Osteoblast (primary cell): ENCODE measurements at regions not wholly inside any gene's neighbourhood (a gene's known extent, or its start where the extent isn't known, plus 50 kb on each side); places are given as distances from the start of the nearest gene placed in this dataset.

ENCODE experiments used
- DNase-seq: peaks from one replicate; pipeline ENCODE4 v3.0.0; 2011; ENCODE audit warnings: low spot score, mixed read lengths; ENCODE audit not compliant: insufficient read length; ENCODE audit errors: missing footprints
- H2AFZ ChIP-seq: 2 replicates; pipeline ENCODE4 v1.6.0; 2011; ENCODE audit warnings: mild to moderate bottlenecking, low read length
- H3K27ac ChIP-seq: 2 replicates; pipeline ENCODE4 v1.5.1; 2011; ENCODE audit warnings: mild to moderate bottlenecking, low read depth, low read length, moderate library complexity
- H3K27me3 ChIP-seq: 2 replicates; pipeline ENCODE4 v1.6.0; 2012; ENCODE audit warnings: mild to moderate bottlenecking, control low read depth, inconsistent platforms, low read length, moderate library complexity; ENCODE audit not compliant: insufficient read depth
- H3K36me3 ChIP-seq: 2 replicates; pipeline ENCODE4 v1.5.1; 2011; ENCODE audit warnings: mild to moderate bottlenecking, low read length, control low read depth, moderate library complexity; ENCODE audit not compliant: insufficient read depth
- H3K4me1 ChIP-seq: 2 replicates; pipeline ENCODE4 v1.5.1; 2011; ENCODE audit warnings: mild to moderate bottlenecking, low read length, control low read depth, moderate library complexity; ENCODE audit not compliant: insufficient read depth
- H3K4me2 ChIP-seq: 2 replicates; pipeline ENCODE4 v1.6.0; 2011; ENCODE audit warnings: mild to moderate bottlenecking, low read length; ENCODE audit not compliant: insufficient read depth
- H3K4me3 ChIP-seq: fragments of 200-600 bp; sonication (generic); 3 replicates; pipeline ENCODE4 v1.5.1; 2012; ENCODE audit warnings: mild to moderate bottlenecking, low read length, inconsistent platforms; ENCODE audit not compliant: insufficient read depth
- H3K79me2 ChIP-seq: 2 replicates; pipeline ENCODE4 v1.6.0; 2012; ENCODE audit warnings: mild to moderate bottlenecking, low read length, control low read depth, inconsistent platforms; ENCODE audit not compliant: insufficient read depth
- H3K9me3 ChIP-seq: 2 replicates; pipeline ENCODE4 v1.5.1; 2011; ENCODE audit warnings: low read depth, low read length, control low read depth
- H4K20me1 ChIP-seq: 2 replicates; pipeline ENCODE4 v1.6.0; 2012; ENCODE audit warnings: mild to moderate bottlenecking, low read length, control low read depth; ENCODE audit not compliant: insufficient read depth
- CTCF ChIP-seq: IDR thresholded peaks from 2 replicates; pipeline ENCODE4 v1.5.1; 2011; ENCODE audit warnings: mild to moderate bottlenecking, low read depth, low read length, moderate library complexity; ENCODE audit errors: extremely low read depth

- no peak overlapping the region for H3K4me2 ChIP-seq
- H3K9me3 ChIP-seq = no peaks in the 10 kb centered on the region
- H3K27me3 ChIP-seq = no peaks in the 10 kb centered on the region
- no peak overlapping the region for H3K27ac ChIP-seq
- TF ChIP-seq CTCF = no peak
- DNase-seq = no peak
- H4K20me1 ChIP-seq = no peaks in the 10 kb centered on the region
- H3K4me3 ChIP-seq = no peak overlapping the region
- no peak overlapping the region for H2AFZ ChIP-seq
- H3K36me3 ChIP-seq = no peaks in the 10 kb centered on the region
- no peaks in the 10 kb centered on the region for H3K79me2 ChIP-seq
- no peaks in the 10 kb centered on the region for H3K4me1 ChIP-seq
Measured at GRCh38 chr3:180119567-180119966, 82.8 kb upstream of the PEX5L start.

DNA sequence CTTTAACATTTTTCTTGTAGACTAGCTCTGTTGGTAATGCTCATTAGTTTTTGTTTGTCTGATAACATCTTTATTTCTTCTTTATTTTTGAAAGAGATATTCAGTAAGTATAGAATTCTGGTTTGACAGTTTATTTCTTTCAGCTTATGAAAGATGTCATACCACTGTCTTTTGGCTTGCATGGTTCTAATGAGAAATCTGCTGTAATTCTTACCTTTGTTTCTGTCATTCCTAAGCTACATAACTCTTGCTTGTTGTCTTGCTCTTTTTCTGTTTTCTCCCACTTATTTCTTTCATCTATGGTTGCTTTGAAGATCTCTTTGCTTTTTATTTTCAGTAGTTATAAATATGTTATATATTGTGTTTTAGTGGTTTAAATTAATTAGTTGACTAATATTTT, 87.2 kb upstream of the PEX5L start:
- H3K27ac ChIP-seq = no peak overlapping the region
- H4K20me1 ChIP-seq = no peaks in the 10 kb centered on the region
- no peaks in the 10 kb centered on the region for H3K4me1 ChIP-seq
- DNase-seq = no peak
- no peak overlapping the region for H3K4me3 ChIP-seq
- no peak for TF ChIP-seq CTCF
- H3K9me3 ChIP-seq = no peaks in the 10 kb centered on the region
- H2AFZ ChIP-seq = no peak overlapping the region
- H3K36me3 ChIP-seq = no peaks in the 10 kb centered on the region
- no peak overlapping the region for H3K4me2 ChIP-seq
- H3K79me2 ChIP-seq = no peaks in the 10 kb centered on the region
- H3K27me3 ChIP-seq = no peaks in the 10 kb centered on the region

DNA sequence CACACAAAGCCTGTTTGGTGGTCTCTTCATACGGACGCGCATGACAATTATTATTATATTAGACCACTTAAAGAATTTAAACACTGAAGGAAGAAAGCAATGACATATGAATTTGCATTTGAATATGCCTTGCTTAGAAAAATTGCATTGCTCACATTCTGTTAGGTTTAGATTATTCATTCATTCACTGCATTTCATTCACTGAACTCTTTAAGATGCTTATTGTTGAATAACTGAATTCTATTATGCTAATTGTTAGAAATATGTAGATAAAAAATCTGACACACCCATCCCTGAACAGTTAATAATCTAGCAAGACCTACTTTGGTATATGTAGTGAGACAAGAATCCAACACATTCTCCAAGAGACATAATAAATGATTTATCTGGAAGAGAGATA, 94.4 kb upstream of the PEX5L start:
- TF ChIP-seq CTCF = no peak
- Histone ChIP-seq H4K20me1 (no peaks in the 10 kb centered on the region), H3K27me3 (no peaks in the 10 kb centered on the region), H3K27ac (no peak overlapping the region), H2AFZ (no peak overlapping the region), H3K9me3 (no peaks in the 10 kb centered on the region), H3K79me2 (no peaks in the 10 kb centered on the region), H3K4me2 (no peak overlapping the region), H3K4me1 (no peaks in the 10 kb centered on the region), H3K4me3 (no peak overlapping the region), H3K36me3 (no peaks in the 10 kb centered on the region)
- no peak for DNase-seq

DNA sequence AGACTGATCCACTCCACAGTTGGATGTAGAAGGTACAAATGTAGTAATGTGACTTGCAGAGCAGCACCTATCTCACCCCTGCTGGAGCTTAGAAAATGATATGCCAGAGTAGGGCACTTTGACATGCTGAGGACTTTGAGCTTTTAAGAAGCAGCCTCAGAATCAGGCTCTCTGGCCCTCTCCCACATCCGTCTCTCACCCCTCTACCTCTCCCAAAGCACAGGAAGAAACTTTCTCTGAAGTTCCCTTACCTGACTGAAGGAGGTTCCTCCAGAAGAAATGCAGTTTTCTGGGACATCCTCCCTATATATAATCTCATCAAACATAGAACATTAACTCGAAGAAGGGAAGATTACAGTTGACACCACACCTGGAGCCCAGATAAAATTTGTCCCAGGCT, 98.4 kb upstream of the PEX5L start:
- H3K27me3 ChIP-seq = no peaks in the 10 kb centered on the region
- DNase-seq = no peak

More for the DNA sequence above, 98.4 kb upstream of the PEX5L start:
- Histone ChIP-seq H4K20me1 (no peaks in the 10 kb centered on the region), H3K27ac (no peak overlapping the region), H3K36me3 (no peaks in the 10 kb centered on the region), H3K4me2 (no peak overlapping the region), H3K4me1 (no peaks in the 10 kb centered on the region), H3K4me3 (no peak overlapping the region), H3K9me3 (no peaks in the 10 kb centered on the region), H2AFZ (no peak overlapping the region), H3K79me2 (no peaks in the 10 kb centered on the region)
- no peak for TF ChIP-seq CTCF
